ENCODE measurements at regions not wholly inside any gene's neighbourhood (a gene's known extent, or its start where the extent isn't known, plus 50 kb on each side); places are given as distances from the start of the nearest gene placed in this dataset.
"Not testable (repeated sequence)": the region's sequence is repeated elsewhere in the genome, so short reads cannot be mapped to it uniquely, and the experiment has no call there.

- TF ChIP-seq CTCF, POLR2A (IDR thresholded peaks at IDR 0.05): not testable (repeated sequence)
Measured at GRCh38 chr5:99581204-99581603, 652.4 kb upstream of the CHD1 start.
